Heart right ventricle (tissue), 16 donors: ENCODE measurements at regions not wholly inside any gene's neighbourhood (a gene's known extent, or its start where the extent isn't known, plus 50 kb on each side); places are given as distances from the start of the nearest gene placed in this dataset.
A peak's percentile ranks its signal among the peaks of the same experiment; 100 is the strongest.
"Not testable (repeated sequence)": the region's sequence is repeated elsewhere in the genome, so short reads cannot be mapped to it uniquely, and the experiment has no call there.

Experiments used
- ATAC-seq, 8 donors: fragments of 200-7000 bp; cut with Tn5 transposase; one replicate each; pipeline ENCODE4 v1.9.1; 2020; ENCODE audit warnings: mild to moderate bottlenecking in 8 of 8, moderate library complexity in 8 of 8, moderate number of reproducible peaks in 1 of 8
- DNase-seq, 2 donors: peaks; one replicate each; pipeline ENCODE4 v3.0.0-alpha.2; 2020
- H3K27ac ChIP-seq, 10 donors: fragments of 200-600 bp; sonication (generic) in 2 of 10; one replicate each; pipeline versions ENCODE4 v1.5.0 to v1.8.0; 2020 to 2022; ENCODE audit warnings: mild to moderate bottlenecking in 3 of 10
- H3K27me3 ChIP-seq, 7 donors: fragments of 200-600 bp; one replicate each; pipeline ENCODE4 v1.8.0; 2021 to 2022; ENCODE audit warnings: mild to moderate bottlenecking in 2 of 7
- H3K36me3 ChIP-seq, 9 donors: fragments of 200-600 bp; sonication (generic) in 1 of 9; one replicate each; pipeline versions ENCODE4 v1.5.0 to v1.8.0; 2020 to 2022; ENCODE audit warnings: mild to moderate bottlenecking in 2 of 9
- H3K4me1 ChIP-seq, 9 donors: fragments of 200-600 bp; sonication (generic) in 1 of 9; one replicate each; pipeline versions ENCODE4 v1.5.0 to v1.8.0; 2020 to 2022; ENCODE audit warnings: mild to moderate bottlenecking in 4 of 9
- H3K4me3 ChIP-seq, 10 donors: fragments of 200-600 bp; sonication (generic) in 2 of 10; one replicate each; pipeline versions ENCODE4 v1.5.0 to v1.8.0; 2020 to 2022; ENCODE audit warnings: mild to moderate bottlenecking in 7 of 10, moderate library complexity in 2 of 10
- H3K9me3 ChIP-seq, 11 donors: fragments of 200-600 bp in 10 of 11; sonication (generic) in 2 of 11; one replicate each; pipeline versions ENCODE4 v1.5.0 to v1.8.0; 2013 to 2022; ENCODE audit warnings: mild to moderate bottlenecking in 2 of 11, control low read depth in 1 of 11, moderate library complexity in 1 of 11
- CTCF ChIP-seq, 9 donors: fragments of 200-600 bp; sonication (generic) in 2 of 9; IDR thresholded peaks; one replicate each; pipeline versions ENCODE4 v1.5.0 to v1.8.0; 2021 to 2022; ENCODE audit warnings: antibody characterized with exemption in 9 of 9, mild to moderate bottlenecking in 5 of 9, moderate library complexity in 1 of 9
- WGBS, 2 donors: extraction: QIAGEN DNeasy Blood & Tissue Kit; methylation state at CpG; one replicate each; pipeline ENCODE4 v1.1.7; 2013; ENCODE audit warnings: inconsistent platforms in 1 of 2; 5-methylcytosine and 5-hydroxymethylcytosine counted together
- intact Hi-C, 10 donors: fragments of 100-400 bp; cut with DNase I; formaldehyde crosslinking; loops; one replicate each; pipeline versions ENCODE4 v1.11.1 to v1.14.2; 2022
- donor health status: Arrhythmogenic right ventricular cardiomyopathy.
- donor health status: ischemic (EF 13 %, LVEDD 7.1; RV severe dilation, severe dysfunction).
- donor health status: healthy with polysubstance abuse.
- donor health status: DM: no; HTN: yes; CAD: no.
- donor health status: DM: no; HTN: no; CAD: no.
- donor health status: ischemic (EF 25% LVEDD 6.9; RV normal size, moderate dysfunction).
- donor health status: ischemic (EF 25% LVEDD 5.7; RV mildly dilated, moderate dysfunction).
- donor health status: healthy.
- donor health status: DM: yes; HTN: yes; CAD: no.
- donor health status: Ischemic cardiomyopathy.
- donor health status: ischemic (EF 35%, LVEDD 5.7; RV mildly dilated, moderate dysfunction).
- donor health status: nonischemic (EF 11% LVEDD 7.7; RV severe dilation, severe dysfunction).
- donor health status: DM: yes; HTN: yes; CAD: no.
- donor health status: PGD.
- donor health status: ischemic (EF 29% LVEDD 5.4; RV normal size, mild dysfunction).
- donor health status: nonischemic (EF 23%, LVEDD 6.1; RV moderate dilation, normal function).

GRCh38 chr6:164750128-164750527 is 559.3 kb downstream of the C6orf118 start:
- Histone ChIP-seq H3K9me3 (peaks cover 0 to 8% (median 0%) of the 10 kb centered on the region in 11 donors), H3K27ac (no peak overlapping the region), H3K4me3 (no peak overlapping the region), H3K4me1 (peaks cover 0 to 3% (median 0%) of the 10 kb centered on the region in 9 donors), H3K36me3 (no peaks in the 10 kb centered on the region), H3K27me3 (no peaks in the 10 kb centered on the region)
- TF ChIP-seq CTCF (IDR thresholded peaks at IDR 0.05) = no peak
- DNase-seq (no peak), ATAC-seq (no peak)
- 80 to 90% methylated on average over 3 of the region's 3 CpGs for WGBS, 2 donors
- intact Hi-C loops = no loop called here

GRCh38 chr6:164749221-164750064 is 560.0 kb downstream of the C6orf118 start:
- Histone ChIP-seq H3K4me1 (peaks cover 0 to 3% (median 0%) of the 10 kb centered on the region in 9 donors), H3K27ac (peak overlapping the region in 1 of 10 donors; percentile 14), H3K9me3 (peaks cover 0 to 8% (median 0%) of the 10 kb centered on the region in 11 donors), H3K27me3 (no peaks in the 10 kb centered on the region), H3K4me3 (no peak overlapping the region), H3K36me3 (no peaks in the 10 kb centered on the region)
- TF ChIP-seq CTCF (IDR thresholded peaks at IDR 0.05) = no peak
- intact Hi-C loops = no loop called here
- DNase-seq = peak; percentile 12 to 21
- 56 to 62% methylated on average over 9 of the region's 9 CpGs for WGBS, 2 donors
- peak in 3 of 8 donors; percentile 25 to 74 (median 67) for ATAC-seq

GRCh38 chr6:164744301-164744700 is 565.1 kb downstream of the C6orf118 start:
- peaks cover 0 to 3% (median 0%) of the 10 kb centered on the region in 9 donors for H3K4me1 ChIP-seq
- no peak for TF ChIP-seq CTCF (IDR thresholded peaks at IDR 0.05)
- H3K4me3 ChIP-seq = no peak overlapping the region
- H3K27me3 ChIP-seq = no peaks in the 10 kb centered on the region
- peaks cover 0 to 8% (median 0%) of the 10 kb centered on the region in 11 donors for H3K9me3 ChIP-seq
- intact Hi-C loops = no loop called here
- H3K36me3 ChIP-seq = no peaks in the 10 kb centered on the region
- ATAC-seq (no peak), DNase-seq (no peak)
- no peak overlapping the region for H3K27ac ChIP-seq
- WGBS, 2 donors = 87% methylated on average over 4 of the region's 4 CpGs

GRCh38 chr6:164741938-164742451 is 567.4 kb downstream of the C6orf118 start:
- DNase-seq (no peak), ATAC-seq (no peak)
- intact Hi-C loops = no loop called here
- WGBS, 2 donors = 84 to 85% methylated on average over 3 of the region's 3 CpGs
- peaks cover 0 to 9% (median 0%) of the 10 kb centered on the region in 11 donors for H3K9me3 ChIP-seq
- H3K27me3 ChIP-seq = no peaks in the 10 kb centered on the region
- no peaks in the 10 kb centered on the region for H3K36me3 ChIP-seq
- H3K4me3 ChIP-seq = no peak overlapping the region
- no peak overlapping the region for H3K27ac ChIP-seq
- no peak for TF ChIP-seq CTCF (IDR thresholded peaks at IDR 0.05)
- peaks cover 0 to 3% (median 0%) of the 10 kb centered on the region in 9 donors for H3K4me1 ChIP-seq

GRCh38 chr6:164736090-164736489 is 573.3 kb downstream of the C6orf118 start:
- ATAC-seq, DNase-seq, intact Hi-C loops: not testable (repeated sequence)

More at GRCh38 chr6:164736090-164736489, 573.3 kb downstream of the C6orf118 start:
- H3K27ac ChIP-seq, H3K27me3 ChIP-seq, H3K36me3 ChIP-seq, H3K4me3 ChIP-seq, H3K4me1 ChIP-seq: not testable (repeated sequence)
- peaks cover 0 to 13% (median 0%) of the 10 kb centered on the region in 11 donors for H3K9me3 ChIP-seq
- 94 to 95% methylated on average over 22 to 25 of the region's 25 CpGs for WGBS, 2 donors
